ENCODE measurements at regions not wholly inside any gene's neighbourhood (a gene's known extent, or its start where the extent isn't known, plus 50 kb on each side); places are given as distances from the start of the nearest gene placed in this dataset.

DNA sequence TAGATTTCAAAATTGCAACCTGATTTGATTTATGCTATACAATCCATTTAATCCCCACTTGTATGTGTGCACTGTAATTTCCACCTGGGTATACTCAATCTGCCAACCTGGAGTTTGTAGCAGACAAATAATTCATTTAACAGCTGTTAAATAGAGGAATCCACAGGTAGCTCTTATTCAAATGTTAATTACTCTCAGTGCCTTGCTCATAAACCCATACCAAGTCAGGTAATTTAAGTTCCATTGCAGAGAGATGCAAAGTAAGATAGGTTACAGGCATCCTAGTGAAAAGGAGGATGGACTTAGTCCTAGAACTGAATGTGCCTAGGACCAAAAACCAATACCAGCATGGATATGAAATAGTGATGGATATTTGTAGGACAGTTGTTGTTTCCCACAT is 674.2 kb downstream of the TBL1XR1 start:
- ATAC-seq, result no peak
- no peak overlapping the region for H2AFZ ChIP-seq (ENCODE audit: low read length)
- intact Hi-C loops (cut with micrococcal nuclease; ENCODE audit: unreplicated experiment) (no loop called here), in situ Hi-C loops (cut with HindIII; ENCODE audit: extremely low pct_ligation_motif_present, low pct_unique_long_range_greater_than_20kb) (loop anchor here (25.0 kb wide), 2 partner anchors 914 to 1264 kb away; no protein-coding TSS in a partner anchor)
- H3K4me1 ChIP-seq (ENCODE audit: insufficient read depth, low read length), result no peaks in the 10 kb centered on the region
- POLR2A ChIA-PET, result no interaction called here
- no TSS peak for BruUV-seq (replicated peaks)
- no peaks in the 10 kb centered on the region for H3K9me3 ChIP-seq (ENCODE audit: low read length)
- H3K27me3 ChIP-seq (ENCODE audit: control insufficient read depth in 1 of 2, insufficient read depth in 2 of 2, low read length in 2 of 2), result no peaks in the 10 kb centered on the region
- no peaks in the 10 kb centered on the region for H4K20me1 ChIP-seq (ENCODE audit: insufficient read depth, low read length)
- no peaks in the 10 kb centered on the region for H3K79me2 ChIP-seq (ENCODE audit: insufficient read depth, low read length)
- H3K36me3 ChIP-seq (replicated peaks in 1 of 2; ENCODE audit: control insufficient read depth in 1 of 2, insufficient read depth in 2 of 2, low read length in 2 of 2), result no peaks in the 10 kb centered on the region
- no peak for DNase-seq (ENCODE audit: low spot score)
- no peak for TF ChIP-seq SAP130 (CRISPR knock-in tag; IDR thresholded peaks at IDR 0.05; ENCODE audit: low read depth)
- no peak for TF ChIP-seq MIER3 (CRISPR knock-in tag; IDR thresholded peaks at IDR 0.05; ENCODE audit: borderline replicate concordance)
- no peak for TF ChIP-seq ASH2L (IDR thresholded peaks at IDR 0.05; ENCODE audit: insufficient read length, low read depth, low read length)
- TF ChIP-seq XRCC5 (optimal IDR thresholded peaks at IDR 0.05; ENCODE audit: low read length), result no peak
- no peak for TF ChIP-seq ZNF616 (CRISPR knock-in tag; IDR thresholded peaks at IDR 0.05; ENCODE audit: low read depth)
- TF ChIP-seq, protein P1, sequence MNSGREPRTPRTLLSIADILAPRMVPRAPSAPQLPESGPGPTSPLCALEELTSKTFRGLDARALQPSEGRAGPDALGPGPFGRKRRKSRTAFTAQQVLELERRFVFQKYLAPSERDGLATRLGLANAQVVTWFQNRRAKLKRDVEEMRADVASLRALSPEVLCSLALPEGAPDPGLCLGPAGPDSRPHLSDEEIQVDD (CRISPR knock-in tag; IDR thresholded peaks at IDR 0.05; ENCODE audit: borderline replicate concordance), result no peak
- TF ChIP-seq, protein P2, sequence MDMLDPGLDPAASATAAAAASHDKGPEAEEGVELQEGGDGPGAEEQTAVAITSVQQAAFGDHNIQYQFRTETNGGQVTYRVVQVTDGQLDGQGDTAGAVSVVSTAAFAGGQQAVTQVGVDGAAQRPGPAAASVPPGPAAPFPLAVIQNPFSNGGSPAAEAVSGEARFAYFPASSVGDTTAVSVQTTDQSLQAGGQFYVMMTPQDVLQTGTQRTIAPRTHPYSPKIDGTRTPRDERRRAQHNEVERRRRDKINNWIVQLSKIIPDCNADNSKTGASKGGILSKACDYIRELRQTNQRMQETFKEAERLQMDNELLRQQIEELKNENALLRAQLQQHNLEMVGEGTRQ (IDR thresholded peaks at IDR 0.05; ENCODE audit: low read depth, low read length), result no peak
- TF ChIP-seq, protein P2 (CRISPR knock-in tag; IDR thresholded peaks at IDR 0.05; ENCODE audit: borderline replicate concordance), result no peak
- TF ChIP-seq THRA (CRISPR knock-in tag; IDR thresholded peaks at IDR 0.05; ENCODE audit: borderline replicate concordance), result no peak
- TF ChIP-seq ZBTB38 (CRISPR knock-in tag; IDR thresholded peaks at IDR 0.05), result no peak
- TF ChIP-seq, protein P3, sequence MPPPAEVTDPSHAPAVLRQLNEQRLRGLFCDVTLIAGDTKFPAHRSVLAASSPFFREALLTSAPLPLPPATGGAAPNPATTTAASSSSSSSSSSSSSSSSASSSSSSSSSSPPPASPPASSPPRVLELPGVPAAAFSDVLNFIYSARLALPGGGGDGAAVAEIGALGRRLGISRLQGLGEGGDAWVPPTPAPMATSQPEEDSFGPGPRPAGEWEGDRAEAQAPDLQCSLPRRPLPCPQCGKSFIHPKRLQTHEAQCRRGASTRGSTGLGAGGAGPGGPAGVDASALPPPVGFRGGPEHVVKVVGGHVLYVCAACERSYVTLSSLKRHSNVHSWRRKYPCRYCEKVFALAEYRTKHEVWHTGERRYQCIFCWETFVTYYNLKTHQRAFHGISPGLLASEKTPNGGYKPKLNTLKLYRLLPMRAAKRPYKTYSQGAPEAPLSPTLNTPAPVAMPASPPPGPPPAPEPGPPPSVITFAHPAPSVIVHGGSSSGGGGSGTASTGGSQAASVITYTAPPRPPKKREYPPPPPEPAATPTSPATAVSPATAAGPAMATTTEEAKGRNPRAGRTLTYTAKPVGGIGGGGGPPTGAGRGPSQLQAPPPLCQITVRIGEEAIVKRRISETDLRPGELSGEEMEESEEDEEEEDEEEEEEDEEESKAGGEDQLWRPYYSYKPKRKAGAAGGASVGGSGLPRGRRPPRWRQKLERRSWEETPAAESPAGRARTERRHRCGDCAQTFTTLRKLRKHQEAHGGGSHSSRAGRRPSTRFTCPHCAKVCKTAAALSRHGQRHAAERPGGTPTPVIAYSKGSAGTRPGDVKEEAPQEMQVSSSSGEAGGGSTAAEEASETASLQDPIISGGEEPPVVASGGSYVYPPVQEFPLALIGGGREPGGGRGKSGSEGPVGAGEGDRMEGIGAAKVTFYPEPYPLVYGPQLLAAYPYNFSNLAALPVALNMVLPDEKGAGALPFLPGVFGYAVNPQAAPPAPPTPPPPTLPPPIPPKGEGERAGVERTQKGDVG (CRISPR knock-in tag; IDR thresholded peaks at IDR 0.05; ENCODE audit: borderline replicate concordance), result no peak
- no peak overlapping the region for H3K4me3 ChIP-seq (replicated peaks in 1 of 3; ENCODE audit: insufficient read depth in 1 of 3, low read depth in 2 of 3, low read length in 3 of 3)
- no peak overlapping the region for H3K9ac ChIP-seq (ENCODE audit: insufficient read depth, low read depth, low read length)
- H3K4me2 ChIP-seq (ENCODE audit: low read depth, low read length), result no peak overlapping the region
- H3K27ac ChIP-seq (ENCODE audit: extremely low read length, insufficient read depth, low read length), result no peak overlapping the region
- CTCF ChIA-PET (ENCODE audit: low intra/inter-chr PET ratio, low total read pairs), result no interaction called here
- FAIRE-seq, result no peak
